H9 (cell line): ENCODE measurements at regions not wholly inside any gene's neighbourhood (a gene's known extent, or its start where the extent isn't known, plus 50 kb on each side); places are given as distances from the start of the nearest gene placed in this dataset.

Experiments
- DNase-seq: peaks from one replicate; pipeline ENCODE4 v3.0.0-alpha.2; 2017
- H2AFZ ChIP-seq: one replicate; pipeline ENCODE4 v1.6.1; 2013; ENCODE audit warnings: mild to moderate bottlenecking, low read length, control low read depth, moderate library complexity
- H2AK5ac ChIP-seq: 2 replicates; pipeline ENCODE4 v1.6.1; 2013; ENCODE audit warnings: low read length, control low read depth, mixed read lengths; ENCODE audit not compliant: insufficient read length
- H2BK120ac ChIP-seq: one replicate; pipeline ENCODE4 v1.6.1; 2013; ENCODE audit warnings: low read depth, mild to moderate bottlenecking, low read length, control low read depth, inconsistent platforms; ENCODE audit not compliant: poor library complexity, severe bottlenecking
- H2BK12ac ChIP-seq: 2 replicates; pipeline ENCODE4 v1.6.1; 2013; ENCODE audit warnings: low read length, control low read depth, mixed read lengths, low read depth; ENCODE audit not compliant: insufficient read length
- H2BK15ac ChIP-seq: 2 replicates; pipeline ENCODE4 v1.6.1; 2013; ENCODE audit warnings: low read depth, low read length, control low read depth
- H2BK20ac ChIP-seq: one replicate; pipeline ENCODE4 v1.6.1; 2013; ENCODE audit warnings: low read depth, mild to moderate bottlenecking, low read length, control low read depth, inconsistent platforms; ENCODE audit not compliant: poor library complexity, severe bottlenecking
- H2BK5ac ChIP-seq: 2 replicates; pipeline ENCODE4 v1.6.1; 2013; ENCODE audit warnings: low read length, control low read depth, mixed read lengths; ENCODE audit not compliant: insufficient read length
- H3K14ac ChIP-seq: 2 replicates; pipeline ENCODE4 v1.6.1; 2013; ENCODE audit warnings: low read length, control low read depth; ENCODE audit not compliant: insufficient read depth
- H3K18ac ChIP-seq: 2 replicates; pipeline ENCODE4 v1.6.1; 2013; ENCODE audit warnings: low read depth, mild to moderate bottlenecking, mixed read lengths, low read length, control low read depth; ENCODE audit not compliant: insufficient read length
- H3K23ac ChIP-seq: 2 replicates; pipeline ENCODE4 v1.6.1; 2013; ENCODE audit warnings: low read length, control low read depth, mixed read lengths, low read depth; ENCODE audit not compliant: insufficient read length
- H3K23me2 ChIP-seq: 2 replicates; pipeline ENCODE4 v1.6.1; 2013; ENCODE audit warnings: low read depth, mild to moderate bottlenecking, mixed read lengths, low read length, control low read depth; ENCODE audit not compliant: insufficient read length, poor library complexity, severe bottlenecking
- H3K27ac ChIP-seq: 2 replicates; pipeline ENCODE4 v1.5.1; 2013; ENCODE audit warnings: low read length, control low read depth, mixed read lengths, low read depth; ENCODE audit not compliant: insufficient read length
- H3K27me3 ChIP-seq: 2 replicates; pipeline ENCODE4 v1.6.1; 2013; ENCODE audit warnings: low read length, control low read depth, inconsistent platforms; ENCODE audit not compliant: insufficient read depth
- H3K4ac ChIP-seq: 2 replicates; pipeline ENCODE4 v1.6.1; 2013; ENCODE audit warnings: low read depth, mild to moderate bottlenecking, control low read depth, inconsistent platforms, low read length, moderate library complexity
- H3K4me1 ChIP-seq: 2 replicates; pipeline ENCODE4 v1.6.1; 2013; ENCODE audit warnings: low read length, control low read depth, inconsistent platforms; ENCODE audit not compliant: insufficient read depth
- H3K4me2 ChIP-seq: 2 replicates; pipeline ENCODE4 v1.6.1; 2013; ENCODE audit warnings: low read length, control low read depth, mixed read lengths; ENCODE audit not compliant: insufficient read length, insufficient read depth
- H3K56ac ChIP-seq: 2 replicates; pipeline ENCODE4 v1.6.1; 2013; ENCODE audit warnings: low read depth, mild to moderate bottlenecking, mixed read lengths, low read length, control low read depth; ENCODE audit not compliant: insufficient read length
- H3K79me1 ChIP-seq: 2 replicates; pipeline ENCODE4 v1.6.1; 2013; ENCODE audit warnings: low read depth, mild to moderate bottlenecking, moderate library complexity, low read length, control low read depth, inconsistent platforms; ENCODE audit not compliant: insufficient read depth, poor library complexity, severe bottlenecking
- H3K79me2 ChIP-seq: 2 replicates; pipeline ENCODE4 v1.6.1; 2013; ENCODE audit warnings: low read length, control low read depth, inconsistent platforms; ENCODE audit not compliant: insufficient read depth
- H3K9ac ChIP-seq: 2 replicates; pipeline ENCODE4 v1.6.1; 2013; ENCODE audit warnings: low read length, control low read depth, mixed read lengths; ENCODE audit not compliant: insufficient read length; ENCODE audit errors: extremely low read depth
- H3K9me3 ChIP-seq: one replicate; pipeline ENCODE4 v1.6.1; 2013; ENCODE audit warnings: low read depth, low read length, inconsistent platforms; ENCODE audit not compliant: control insufficient read depth
- H3T11ph ChIP-seq: one replicate; pipeline ENCODE4 v1.6.1; 2013; ENCODE audit warnings: mild to moderate bottlenecking, low read length, control low read depth, inconsistent platforms
- H4K20me1 ChIP-seq: one replicate; pipeline ENCODE4 v1.6.1; 2013; ENCODE audit not compliant: control insufficient read depth, insufficient read length, insufficient read depth
- H4K5ac ChIP-seq: 2 replicates; pipeline ENCODE4 v1.6.1; 2013; ENCODE audit warnings: low read depth, mild to moderate bottlenecking, mixed read lengths, low read length, control low read depth; ENCODE audit not compliant: insufficient read length
- H4K8ac ChIP-seq: replicated peaks from 2 replicates; pipeline ENCODE4 v1.6.1; 2013; ENCODE audit warnings: low read length, control low read depth, mixed read lengths, low read depth; ENCODE audit not compliant: insufficient read length
- H4K91ac ChIP-seq: 2 replicates; pipeline ENCODE4 v1.6.1; 2013; ENCODE audit warnings: low read depth, mild to moderate bottlenecking, moderate library complexity, mixed read lengths, low read length, control low read depth; ENCODE audit not compliant: insufficient read length
- H3K27ac Mint-ChIP-seq, 3 experiments: 2 replicates in 2 of 3; 3 replicates in 1 of 3; pipeline ENCODE4 v1.8.0; 2020 to 2021; ENCODE audit warnings: mixed read lengths in 3 of 3, mild to moderate bottlenecking in 1 of 3, moderate library complexity in 1 of 3
- H3K27me3 Mint-ChIP-seq: 2 replicates; pipeline ENCODE4 v1.8.0; 2021; ENCODE audit warnings: low read depth, mild to moderate bottlenecking, moderate library complexity, mixed read lengths
- H3K36me3 Mint-ChIP-seq, 3 experiments: 2 replicates in 2 of 3; 3 replicates in 1 of 3; pipeline ENCODE4 v1.8.0; 2020 to 2021; ENCODE audit warnings: low read depth in 3 of 3, mixed read lengths in 3 of 3; ENCODE audit not compliant: insufficient read depth in 1 of 3
- H3K4me1 Mint-ChIP-seq, 2 experiments: 2 replicates each; pipeline ENCODE4 v1.8.0; 2020; ENCODE audit warnings: mixed read lengths in 2 of 2
- H3K4me3 Mint-ChIP-seq, 2 experiments: 2 replicates in 1 of 2; 3 replicates in 1 of 2; pipeline ENCODE4 v1.8.0; 2020 to 2021; ENCODE audit warnings: mild to moderate bottlenecking in 2 of 2, mixed read lengths in 2 of 2, moderate library complexity in 1 of 2
- H3K9me3 Mint-ChIP-seq, 2 experiments: 2 replicates in 1 of 2; 3 replicates in 1 of 2; pipeline ENCODE4 v1.8.0; 2020; ENCODE audit warnings: mild to moderate bottlenecking in 2 of 2, mixed read lengths in 2 of 2, moderate library complexity in 1 of 2
- CTCF ChIP-seq: fragments of 200-600 bp; sonication (generic); conservative IDR thresholded peaks from 3 replicates; pipeline ENCODE4 v1.8.0; 2021; ENCODE audit warnings: antibody characterized with exemption, mild to moderate bottlenecking
- WGBS: extraction: QIAGEN DNeasy Blood & Tissue Kit; methylation state at CpG from one replicate; pipeline ENCODE4 v1.1.7; 2013; ENCODE audit warnings: missing lambda C conversion rate, low lambda C conversion rate, mixed read lengths; ENCODE audit not compliant: insufficient read length; ENCODE audit errors: extremely low coverage; 5-methylcytosine and 5-hydroxymethylcytosine counted together

- Histone ChIP-seq H3K4me2 (no peak overlapping the region), H4K5ac (no peak overlapping the region), H2BK5ac (no peak overlapping the region), H3K9ac (no peak overlapping the region), H3K79me2 (no peaks in the 10 kb centered on the region), H3K14ac (no peak overlapping the region), H2BK12ac (no peak overlapping the region), H3K79me1 (no peaks in the 10 kb centered on the region), H4K20me1 (no peaks in the 10 kb centered on the region), H3T11ph (no peak overlapping the region), H2BK120ac (no peak overlapping the region), H3K9me3 (no peaks in the 10 kb centered on the region), H3K27me3 (no peaks in the 10 kb centered on the region), H2AK5ac (no peak overlapping the region), H4K91ac (no peak overlapping the region), H3K23me2 (no peaks in the 10 kb centered on the region), H2BK15ac (no peak overlapping the region), H4K8ac (no peak overlapping the region), H3K56ac (no peak overlapping the region), H3K27ac (no peak overlapping the region), H3K4me1 (no peaks in the 10 kb centered on the region), H2AFZ (no peak overlapping the region), H3K23ac (no peak overlapping the region), H2BK20ac (no peak overlapping the region), H3K4ac (no peak overlapping the region), H3K18ac (no peak overlapping the region)
- TF ChIP-seq CTCF = no peak
- no CpG with 5 or more reads among the region's 7 CpGs for WGBS
- peaks cover 22 to 28% of the 10 kb centered on the region in 2 experiments for H3K4me1 Mint-ChIP-seq
- peaks cover 0 to 2% (median under 1%) of the 10 kb centered on the region in 3 experiments; a peak in 2 of 7 replicates for H3K36me3 Mint-ChIP-seq
- no peak for DNase-seq
- H3K9me3 Mint-ChIP-seq = no peaks in the 10 kb centered on the region
- H3K27me3 Mint-ChIP-seq = no peaks in the 10 kb centered on the region
- H3K4me3 Mint-ChIP-seq = peak overlapping the region in 1 of 2 experiments; percentile 5; a peak in 1 of 5 replicates
- H3K27ac Mint-ChIP-seq = peak overlapping the region; percentile 1 to 73 (median 2); a peak in 5 of 7 replicates
Measured at GRCh38 chr6:139920027-139920775, 545.8 kb upstream of the CITED2 start.
